ENCODE measurements at regions not wholly inside any gene's neighbourhood (a gene's known extent, or its start where the extent isn't known, plus 50 kb on each side); places are given as distances from the start of the nearest gene placed in this dataset.
"Not testable (repeated sequence)": the region's sequence is repeated elsewhere in the genome, so short reads cannot be mapped to it uniquely, and the experiment has no call there.

GRCh38 chr5:8840237-8840636 is 705.6 kb downstream of the SEMA5A start:
- DNase-seq (no peak), ATAC-seq (no peak)
- intact Hi-C loops (cut with micrococcal nuclease) = no loop called here

GRCh38 chr5:8840746-8841145 is 705.1 kb downstream of the SEMA5A start:
- intact Hi-C loops (cut with micrococcal nuclease); ATAC-seq; DNase-seq: not testable (repeated sequence)

- peak; percentile 51 for ATAC-seq
Measured at GRCh38 chr5:8842971-8843551, 702.8 kb downstream of the SEMA5A start.

GRCh38 chr5:8843771-8844170 is 702.1 kb downstream of the SEMA5A start:
- DNase-seq = peak; percentile 49
- intact Hi-C loops (cut with micrococcal nuclease) = no loop called here
- ATAC-seq = peak; percentile 95

More at GRCh38 chr5:8842971-8843551, 702.8 kb downstream of the SEMA5A start:
- DNase-seq = no peak
- intact Hi-C loops (cut with micrococcal nuclease) = no loop called here

- ATAC-seq = peak; percentile 50
- intact Hi-C loops (cut with micrococcal nuclease) = no loop called here
- DNase-seq = no peak
Measured at GRCh38 chr5:8844206-8844605, 701.7 kb downstream of the SEMA5A start.

- no peak for ATAC-seq
- no peak for DNase-seq
- intact Hi-C loops (cut with micrococcal nuclease) = no loop called here
Measured at GRCh38 chr5:8844847-8845246, 701.0 kb downstream of the SEMA5A start.

- DNase-seq = no peak
- no peak for ATAC-seq
- intact Hi-C loops (cut with micrococcal nuclease) = no loop called here
Measured at GRCh38 chr5:8845296-8845695, 700.6 kb downstream of the SEMA5A start.

- intact Hi-C loops (cut with micrococcal nuclease) = no loop called here
- ATAC-seq (no peak), DNase-seq (no peak)
Measured at GRCh38 chr5:8848366-8848765, 697.5 kb downstream of the SEMA5A start.

GRCh38 chr5:8848997-8849594 is 696.8 kb downstream of the SEMA5A start:
- DNase-seq (no peak), ATAC-seq (no peak)
- intact Hi-C loops (cut with micrococcal nuclease) = no loop called here

- DNase-seq = no peak
- ATAC-seq = no peak
- intact Hi-C loops (cut with micrococcal nuclease) = no loop called here
Measured at GRCh38 chr5:8851101-8851500, 694.8 kb downstream of the SEMA5A start.

- intact Hi-C loops (cut with micrococcal nuclease) = no loop called here
- no peak for DNase-seq
- no peak for ATAC-seq
Measured at GRCh38 chr5:8857051-8857450, 688.8 kb downstream of the SEMA5A start.

GRCh38 chr5:8861764-8862163 is 684.1 kb downstream of the SEMA5A start:
- intact Hi-C loops (cut with micrococcal nuclease) = no loop called here
- DNase-seq (no peak), ATAC-seq (no peak)

- intact Hi-C loops (cut with micrococcal nuclease) = no loop called here
- no peak for DNase-seq
- ATAC-seq = no peak
Measured at GRCh38 chr5:8864053-8864452, 681.8 kb downstream of the SEMA5A start.

GRCh38 chr5:8865266-8865665 is 680.6 kb downstream of the SEMA5A start:
- intact Hi-C loops (cut with micrococcal nuclease) = no loop called here
- ATAC-seq = no peak
- no peak for DNase-seq

GRCh38 chr5:8865686-8866374 is 680.0 kb downstream of the SEMA5A start:
- no peak for DNase-seq
- ATAC-seq = no peak
- intact Hi-C loops (cut with micrococcal nuclease) = no loop called here

- DNase-seq (no peak), ATAC-seq (no peak)
- intact Hi-C loops (cut with micrococcal nuclease) = no loop called here
Measured at GRCh38 chr5:8868283-8868682, 677.6 kb downstream of the SEMA5A start.

- intact Hi-C loops (cut with micrococcal nuclease) = no loop called here
- ATAC-seq (no peak), DNase-seq (no peak)
Measured at GRCh38 chr5:8869932-8870331, 675.9 kb downstream of the SEMA5A start.

- no peak for ATAC-seq
- intact Hi-C loops (cut with micrococcal nuclease) = no loop called here
- no peak for DNase-seq
Measured at GRCh38 chr5:8870349-8870958, 675.4 kb downstream of the SEMA5A start.

- no peak for ATAC-seq
- no peak for DNase-seq
- intact Hi-C loops (cut with micrococcal nuclease) = no loop called here
Measured at GRCh38 chr5:8870959-8871355, 674.9 kb downstream of the SEMA5A start.

- intact Hi-C loops (cut with micrococcal nuclease) = no loop called here
- DNase-seq (no peak), ATAC-seq (no peak)
Measured at GRCh38 chr5:8871446-8871845, 674.4 kb downstream of the SEMA5A start.

Measured in left ventricle myocardium superior (tissue), 1 donor.